Colonic mucosa (tissue), 4 donors: ENCODE measurements at regions not wholly inside any gene's neighbourhood (a gene's known extent, or its start where the extent isn't known, plus 50 kb on each side); places are given as distances from the start of the nearest gene placed in this dataset.

Experiments used
- DNase-seq: peaks from one replicate; pipeline ENCODE4 v3.0.0-alpha.2; 2020
- H3K27ac ChIP-seq: fragments of 200-600 bp; one replicate; pipeline ENCODE4 v1.8.0; 2021
- H3K27me3 ChIP-seq: fragments of 200-600 bp; one replicate; pipeline ENCODE4 v1.8.0; 2021
- H3K36me3 ChIP-seq: fragments of 200-600 bp; one replicate; pipeline ENCODE4 v1.8.0; 2021
- H3K4me1 ChIP-seq: fragments of 200-600 bp; one replicate; pipeline ENCODE4 v1.8.0; 2021; ENCODE audit warnings: mild to moderate bottlenecking
- H3K4me3 ChIP-seq: fragments of 200-600 bp; one replicate; pipeline ENCODE4 v1.8.0; 2021
- H3K9ac ChIP-seq, 2 donors: one replicate each; pipeline ENCODE4 v1.7.0; 2013; ENCODE audit warnings: control low read depth in 2 of 2, low read depth in 2 of 2, low read length in 2 of 2
- H3K9me3 ChIP-seq: fragments of 200-600 bp; one replicate; pipeline ENCODE4 v1.8.0; 2021
- intact Hi-C: fragments of 100-400 bp; cut with DNase I; formaldehyde crosslinking; loops from one replicate; pipeline ENCODE4 v1.14.1; 2022
- TF ChIP-seq, protein P1 (sequence below): fragments of 200-600 bp; IDR thresholded peaks from one replicate; pipeline ENCODE4 v1.8.0; 2022; ENCODE audit warnings: antibody characterized with exemption, mild to moderate bottlenecking
- donor health status: healthy.
- donor health status: DM: no; HTN: no; CAD: no.
- donor health status: DM: no; HTN: no; CAD: no.

DNA sequence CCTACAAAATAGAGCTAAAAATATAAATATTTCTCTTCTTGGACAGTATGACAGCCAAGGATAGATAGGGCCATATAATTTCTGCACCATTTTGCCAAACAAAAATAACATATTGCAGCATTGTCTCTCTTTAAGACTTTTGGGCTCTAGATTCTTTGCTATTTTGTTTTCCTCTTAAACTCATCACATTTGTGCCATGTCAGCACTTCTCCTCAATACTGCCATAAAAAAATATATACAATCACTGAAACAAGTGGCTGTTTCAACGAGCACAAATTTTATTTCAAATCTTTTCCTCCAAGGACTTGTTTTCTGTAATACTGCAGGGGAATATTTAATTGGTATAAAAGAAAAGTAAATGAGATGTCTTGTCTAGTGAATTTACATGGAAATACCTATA is 1570.0 kb upstream of the NUDT12 start:
- H3K4me3 ChIP-seq: no peak overlapping the region
- H3K36me3 ChIP-seq: no peaks in the 10 kb centered on the region
- H3K9ac ChIP-seq: no peak overlapping the region
- no peaks in the 10 kb centered on the region for H3K27me3 ChIP-seq
- TF ChIP-seq, protein P1, sequence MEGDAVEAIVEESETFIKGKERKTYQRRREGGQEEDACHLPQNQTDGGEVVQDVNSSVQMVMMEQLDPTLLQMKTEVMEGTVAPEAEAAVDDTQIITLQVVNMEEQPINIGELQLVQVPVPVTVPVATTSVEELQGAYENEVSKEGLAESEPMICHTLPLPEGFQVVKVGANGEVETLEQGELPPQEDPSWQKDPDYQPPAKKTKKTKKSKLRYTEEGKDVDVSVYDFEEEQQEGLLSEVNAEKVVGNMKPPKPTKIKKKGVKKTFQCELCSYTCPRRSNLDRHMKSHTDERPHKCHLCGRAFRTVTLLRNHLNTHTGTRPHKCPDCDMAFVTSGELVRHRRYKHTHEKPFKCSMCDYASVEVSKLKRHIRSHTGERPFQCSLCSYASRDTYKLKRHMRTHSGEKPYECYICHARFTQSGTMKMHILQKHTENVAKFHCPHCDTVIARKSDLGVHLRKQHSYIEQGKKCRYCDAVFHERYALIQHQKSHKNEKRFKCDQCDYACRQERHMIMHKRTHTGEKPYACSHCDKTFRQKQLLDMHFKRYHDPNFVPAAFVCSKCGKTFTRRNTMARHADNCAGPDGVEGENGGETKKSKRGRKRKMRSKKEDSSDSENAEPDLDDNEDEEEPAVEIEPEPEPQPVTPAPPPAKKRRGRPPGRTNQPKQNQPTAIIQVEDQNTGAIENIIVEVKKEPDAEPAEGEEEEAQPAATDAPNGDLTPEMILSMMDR: no peak
- no peaks in the 10 kb centered on the region for H3K4me1 ChIP-seq
- H3K9me3 ChIP-seq: no peaks in the 10 kb centered on the region
- no peak for DNase-seq
- intact Hi-C loops: no loop called here
- H3K27ac ChIP-seq: no peak overlapping the region

DNA sequence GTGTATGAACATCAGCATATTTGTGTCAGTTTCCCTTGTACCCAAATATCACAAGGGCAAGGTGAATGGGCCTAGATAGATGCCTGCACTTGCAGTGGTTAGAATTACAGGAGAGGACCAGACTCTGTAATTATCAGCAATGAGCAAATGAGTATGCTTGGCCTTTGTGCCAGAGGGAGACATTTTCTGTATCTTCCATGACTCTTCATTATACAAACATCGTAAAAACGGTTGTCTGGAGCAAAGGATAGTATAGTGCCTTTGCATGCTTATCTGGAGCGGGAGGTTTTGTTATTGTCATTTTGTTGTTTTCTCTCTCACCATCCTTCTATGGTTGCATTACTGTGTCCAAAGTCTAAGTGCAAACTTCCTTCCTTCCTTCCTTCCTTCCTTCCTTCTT is 1568.5 kb upstream of the NUDT12 start:
- Histone ChIP-seq H3K4me1 (no peaks in the 10 kb centered on the region), H3K36me3 (no peaks in the 10 kb centered on the region), H3K9me3 (no peaks in the 10 kb centered on the region), H3K4me3 (no peak overlapping the region), H3K27ac (no peak overlapping the region), H3K27me3 (no peaks in the 10 kb centered on the region), H3K9ac (no peak overlapping the region)
- intact Hi-C loops: no loop called here
- DNase-seq: no peak
- TF ChIP-seq, protein P1: no peak

DNA sequence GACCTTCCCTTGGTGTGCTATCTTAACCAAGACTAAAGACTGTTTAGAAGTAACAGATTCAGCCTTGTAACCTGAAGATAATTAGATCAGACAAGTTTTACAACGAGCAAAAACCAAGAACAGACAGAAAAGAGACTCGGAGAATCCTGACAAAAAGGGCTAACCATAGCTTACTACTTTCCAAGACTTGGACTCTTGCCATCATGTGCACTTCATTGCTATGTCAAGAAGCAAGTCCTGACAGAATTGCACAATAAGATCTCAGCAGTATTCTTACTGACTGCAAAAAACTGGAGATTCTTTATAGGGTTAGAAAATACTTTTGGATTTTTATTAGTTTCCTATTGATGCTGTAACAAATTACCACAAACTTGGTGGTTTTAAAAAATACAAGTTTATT is 1539.0 kb upstream of the NUDT12 start:
- Histone ChIP-seq H3K36me3 (no peaks in the 10 kb centered on the region), H3K27ac (no peak overlapping the region), H3K27me3 (no peaks in the 10 kb centered on the region), H3K9ac (no peak overlapping the region), H3K4me1 (no peaks in the 10 kb centered on the region), H3K9me3 (no peaks in the 10 kb centered on the region), H3K4me3 (no peak overlapping the region)
- TF ChIP-seq, protein P1: no peak
- intact Hi-C loops: no loop called here
- no peak for DNase-seq

DNA sequence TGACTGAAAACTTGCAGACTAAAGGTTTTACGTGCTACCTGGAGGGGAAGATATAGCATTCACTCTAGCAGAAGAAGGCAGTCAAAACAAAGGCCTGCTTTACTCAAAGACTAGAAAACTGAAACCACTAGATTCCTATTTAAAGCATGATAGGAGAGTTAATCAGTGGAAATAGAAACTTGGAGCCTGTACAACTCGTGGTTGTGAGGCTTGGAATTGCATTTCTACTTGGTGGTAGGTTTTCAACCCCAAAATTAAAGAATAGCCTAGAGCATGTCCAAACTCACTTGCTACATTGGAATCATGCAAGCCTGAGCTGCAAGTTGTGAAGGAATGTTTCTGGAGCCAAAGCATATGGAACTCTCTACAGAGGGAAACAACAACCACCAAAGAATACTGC is 1526.4 kb upstream of the NUDT12 start:
- no peak overlapping the region for H3K27ac ChIP-seq
- H3K36me3 ChIP-seq: no peaks in the 10 kb centered on the region
- no peaks in the 10 kb centered on the region for H3K27me3 ChIP-seq
- DNase-seq: no peak
- no peak overlapping the region for H3K4me3 ChIP-seq
- no peak overlapping the region for H3K9ac ChIP-seq
- intact Hi-C loops: no loop called here
- TF ChIP-seq, protein P1: no peak
- no peaks in the 10 kb centered on the region for H3K4me1 ChIP-seq
- H3K9me3 ChIP-seq: no peaks in the 10 kb centered on the region

DNA sequence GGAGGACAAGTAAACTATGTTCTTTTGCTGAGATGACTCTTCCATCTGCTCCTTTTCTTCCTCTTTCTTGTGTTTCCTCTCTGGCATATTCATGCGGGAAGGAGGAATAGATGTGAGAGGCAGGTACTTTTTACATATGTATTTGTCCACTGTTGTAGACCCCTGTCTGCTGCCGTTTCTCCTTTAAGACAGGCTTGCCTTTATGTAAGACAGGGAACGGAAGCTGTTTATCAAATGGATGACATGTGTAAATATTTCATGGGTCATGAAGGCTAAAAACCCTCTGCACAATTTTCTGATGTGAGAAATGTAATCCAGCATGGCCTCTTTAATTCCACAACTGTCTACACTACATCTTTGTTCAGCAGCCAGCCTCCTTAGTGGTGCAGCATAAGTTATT is 1525.5 kb upstream of the NUDT12 start:
- H3K9ac ChIP-seq: no peak overlapping the region
- no peaks in the 10 kb centered on the region for H3K27me3 ChIP-seq
- H3K36me3 ChIP-seq: no peaks in the 10 kb centered on the region
- DNase-seq: no peak
- no peaks in the 10 kb centered on the region for H3K4me1 ChIP-seq
- intact Hi-C loops: no loop called here
- H3K9me3 ChIP-seq: no peaks in the 10 kb centered on the region
- TF ChIP-seq, protein P1: no peak
- H3K27ac ChIP-seq: no peak overlapping the region
- H3K4me3 ChIP-seq: no peak overlapping the region

DNA sequence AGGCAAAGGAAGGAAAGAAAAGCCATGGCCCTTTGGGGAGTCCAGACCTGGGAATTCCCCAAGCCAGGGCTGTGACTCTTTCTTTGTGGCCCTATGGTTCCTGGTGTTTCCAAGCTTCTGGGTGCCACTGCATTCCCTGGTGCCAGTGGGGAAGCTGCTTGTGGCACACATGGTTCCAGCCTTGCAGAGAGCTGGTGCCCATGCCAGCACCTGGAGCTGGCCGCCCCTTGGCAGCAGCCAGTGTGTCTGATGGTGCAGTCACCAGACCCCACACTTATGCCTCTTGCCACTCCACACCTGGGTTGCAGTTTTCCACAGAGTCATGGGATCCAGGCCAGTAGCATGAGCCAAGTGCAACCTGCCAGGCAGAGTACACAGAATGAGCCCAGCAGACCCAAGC is 1495.3 kb upstream of the NUDT12 start:
- H3K27ac ChIP-seq: no peak overlapping the region
- H3K27me3 ChIP-seq: no peaks in the 10 kb centered on the region
- DNase-seq: no peak
- no peak overlapping the region for H3K9ac ChIP-seq
- TF ChIP-seq, protein P1: no peak
- H3K4me3 ChIP-seq: no peak overlapping the region
- H3K36me3 ChIP-seq: no peaks in the 10 kb centered on the region
- no peaks in the 10 kb centered on the region for H3K9me3 ChIP-seq
- H3K4me1 ChIP-seq: no peaks in the 10 kb centered on the region
- intact Hi-C loops: no loop called here
